ENCODE measurements at regions not wholly inside any gene's neighbourhood (a gene's known extent, or its start where the extent isn't known, plus 50 kb on each side); places are given as distances from the start of the nearest gene placed in this dataset.

GRCh38 chr10:6322805-6323204 is 120.1 kb downstream of the PFKFB3 start:
- Histone ChIP-seq H3K23ac (ENCODE audit: insufficient read length) (no peak overlapping the region), H4K8ac (ENCODE audit: extremely low read depth, insufficient read depth, low read length) (no peak overlapping the region), H4K5ac (ENCODE audit: insufficient read length, low read depth, low read length) (no peak overlapping the region), H3K9ac (replicated peaks in 1 of 4; ENCODE audit: extremely low read depth in 1 of 4, low read depth in 3 of 4, low read length in 3 of 4) (no peak overlapping the region), H3K79me1 (ENCODE audit: low read depth, low read length) (no peaks in the 10 kb centered on the region), H2AK5ac (ENCODE audit: low read depth, low read length) (no peak overlapping the region), H4K91ac (replicated peaks; ENCODE audit: insufficient read length, low read length) (no peak overlapping the region), H3K4me3 (ENCODE audit: extremely low read depth in 1 of 4, insufficient read depth in 2 of 4, low read depth in 3 of 4, low read length in 4 of 4) (no peak overlapping the region), H2BK20ac (ENCODE audit: low read length) (no peak overlapping the region), H3K9me3 (ENCODE audit: insufficient read depth in 2 of 2, low read depth in 1 of 2, low read length in 1 of 2) (no peaks in the 10 kb centered on the region), H3K56ac (replicated peaks; ENCODE audit: insufficient read length, low read depth, low read length) (no peak overlapping the region), H3K4me2 (ENCODE audit: insufficient read depth in 1 of 2, low read depth in 2 of 2, low read length in 2 of 2) (no peak overlapping the region), H3K27me3 (replicated peaks in 1 of 4; ENCODE audit: control insufficient read depth in 3 of 4, extremely low read depth in 1 of 4, insufficient read depth in 3 of 4, low read length in 3 of 4) (no peaks in the 10 kb centered on the region), H3K18ac (ENCODE audit: extremely low read depth, low read length) (no peak overlapping the region), H2BK12ac (ENCODE audit: low read depth, low read length) (no peak overlapping the region), H4K20me1 (replicated peaks in 1 of 2; ENCODE audit: control insufficient read depth in 1 of 2, insufficient read depth in 2 of 2, low read length in 2 of 2) (no peaks in the 10 kb centered on the region), H3K23me2 (ENCODE audit: low read depth, low read length) (no peaks in the 10 kb centered on the region), H2BK5ac (ENCODE audit: low read depth, low read length) (no peak overlapping the region), H3K79me2 (ENCODE audit: control insufficient read depth in 1 of 2, insufficient read depth in 2 of 2, low read length in 2 of 2) (no peaks in the 10 kb centered on the region), H3K36me3 (ENCODE audit: control insufficient read depth in 2 of 4, insufficient read depth in 4 of 4, low read length in 3 of 4) (no peaks in the 10 kb centered on the region), H3K4me1 (replicated peaks in 1 of 4; ENCODE audit: control insufficient read depth in 3 of 4, insufficient read depth in 4 of 4, low read length in 3 of 4) (no peaks in the 10 kb centered on the region), H3K4ac (replicated peaks; ENCODE audit: insufficient read length, low read depth, low read length) (no peak overlapping the region), H2BK15ac (ENCODE audit: low read length) (no peak overlapping the region), H3K14ac (ENCODE audit: insufficient read length) (no peak overlapping the region), H2AFZ (ENCODE audit: low read length) (no peak overlapping the region), H3K27ac (ENCODE audit: low read depth, low read length) (no peak overlapping the region), H2BK120ac (replicated peaks; ENCODE audit: low read depth, low read length) (no peak overlapping the region)
- WGBS, 2 experiments (ENCODE audit: extremely low coverage in 1 of 2, insufficient coverage in 1 of 2, insufficient read length in 1 of 2, insufficient replicate concordance in 2 of 2, low coverage in 1 of 2, low lambda C conversion rate in 2 of 2, missing lambda C conversion rate in 1 of 2) = 91% methylated on average over 3 of the region's 3 CpGs; no CpG with 5 or more reads in 1 of the 2 experiments
- DNase-seq (ENCODE audit: low read depth in 1 of 2, low spot score in 2 of 2) = no peak
- CTCF ChIA-PET (ENCODE audit: partially characterized antibody) = interaction anchor here (0.7 kb wide), 1 partner anchor 15 kb away, joined by 3 read pairs; no protein-coding TSS in a partner anchor
- no peak for FAIRE-seq
- POLR2A ChIA-PET (ENCODE audit: partially characterized antibody) = no interaction called here
- no peak for TF ChIP-seq MAFK (IDR thresholded peaks at IDR 0.05; ENCODE audit: low read depth, low read length)
- no peak for TF ChIP-seq BCL11A (IDR thresholded peaks at IDR 0.05; ENCODE audit: low read depth in 2 of 2, low read length in 2 of 2)
- TF ChIP-seq POU5F1 (IDR thresholded peaks at IDR 0.05; ENCODE audit: low read depth, low read length) = no peak
- no peak for TF ChIP-seq TCF12 (IDR thresholded peaks at IDR 0.05; ENCODE audit: low read depth, low read length)
- TF ChIP-seq E2F6 (IDR thresholded peaks at IDR 0.05) = no peak
- TF ChIP-seq SRF (IDR thresholded peaks at IDR 0.05; ENCODE audit: low read depth, low read length) = no peak
- TF ChIP-seq TEAD4 (IDR thresholded peaks at IDR 0.05; ENCODE audit: low read depth, low read length) = no peak
- no peak for TF ChIP-seq CBX8 (IDR thresholded peaks at IDR 0.05; ENCODE audit: borderline replicate concordance, low read depth, low read length)
- no peak for TF ChIP-seq POLR2A (IDR thresholded peaks at IDR 0.05; ENCODE audit: control extremely low read depth in 1 of 2, low read depth in 2 of 2, low read length in 2 of 2)
- no peak for TF ChIP-seq RFX5 (IDR thresholded peaks at IDR 0.05; ENCODE audit: borderline replicate concordance, low read depth, low read length)
- TF ChIP-seq SIN3A (conservative IDR thresholded peaks at IDR 0.05 in 1 of 2, IDR thresholded peaks at IDR 0.05 in 1 of 2; ENCODE audit: low read depth in 1 of 2, low read length in 2 of 2) = no peak
- TF ChIP-seq TAF1 (IDR thresholded peaks at IDR 0.05; ENCODE audit: low read depth, low read length) = no peak
- no peak for TF ChIP-seq USF2 (IDR thresholded peaks at IDR 0.05; ENCODE audit: low read length)
- TF ChIP-seq SIRT6 (IDR thresholded peaks at IDR 0.05; ENCODE audit: low read length) = no peak
- no peak for TF ChIP-seq CREB1 (IDR thresholded peaks at IDR 0.05)

All from H1 (cell line).